Ascending aorta (tissue), 2 donors: ENCODE measurements at regions not wholly inside any gene's neighbourhood (a gene's known extent, or its start where the extent isn't known, plus 50 kb on each side); places are given as distances from the start of the nearest gene placed in this dataset.
A peak's percentile ranks its signal among the peaks of the same experiment; 100 is the strongest.
"Not testable (repeated sequence)": the region's sequence is repeated elsewhere in the genome, so short reads cannot be mapped to it uniquely, and the experiment has no call there.

Experiments
- DNase-seq, 2 donors: peaks; one replicate each; pipeline ENCODE4 v3.0.0-alpha.2; 2019; ENCODE audit warnings: low spot score in 2 of 2
- H3K27ac ChIP-seq, 2 donors: fragments of 200-600 bp; sonication (generic); one replicate each; pipeline ENCODE4 v1.5.1; 2016 to 2017; ENCODE audit warnings: mild to moderate bottlenecking in 1 of 2
- H3K27me3 ChIP-seq: fragments of 200-600 bp; sonication (generic); one replicate; pipeline ENCODE4 v1.5.1; 2017
- H3K36me3 ChIP-seq, 2 donors: fragments of 200-600 bp; sonication (generic); one replicate each; pipeline ENCODE4 v1.5.1; 2016
- H3K4me1 ChIP-seq, 2 donors: fragments of 200-600 bp; sonication (generic); one replicate each; pipeline ENCODE4 v1.5.1; 2016 to 2017; ENCODE audit warnings: mild to moderate bottlenecking in 1 of 2
- H3K4me3 ChIP-seq, 2 donors: fragments of 200-600 bp; sonication (generic); one replicate each; pipeline ENCODE4 v1.5.1; 2016 to 2017; ENCODE audit warnings: mild to moderate bottlenecking in 1 of 2
- H3K9me3 ChIP-seq, 2 donors: fragments of 200-600 bp; sonication (generic); one replicate each; pipeline ENCODE4 v1.5.1; 2016
- intact Hi-C: fragments of 100-400 bp; cut with DNase I; formaldehyde crosslinking; loops from one replicate; pipeline ENCODE4 v1.15.1; 2023
- TF ChIP-seq, protein P1 (sequence below), 3 experiments: fragments of 200-600 bp in 2 of 3; fragments of 450-650 bp in 1 of 3; sonication (generic) in 2 of 3; IDR thresholded peaks; one replicate each; pipeline ENCODE4 v1.5.1; 2016 to 2019; ENCODE audit warnings: antibody characterized with exemption in 3 of 3, mild to moderate bottlenecking in 1 of 3, moderate library complexity in 1 of 3

DNA sequence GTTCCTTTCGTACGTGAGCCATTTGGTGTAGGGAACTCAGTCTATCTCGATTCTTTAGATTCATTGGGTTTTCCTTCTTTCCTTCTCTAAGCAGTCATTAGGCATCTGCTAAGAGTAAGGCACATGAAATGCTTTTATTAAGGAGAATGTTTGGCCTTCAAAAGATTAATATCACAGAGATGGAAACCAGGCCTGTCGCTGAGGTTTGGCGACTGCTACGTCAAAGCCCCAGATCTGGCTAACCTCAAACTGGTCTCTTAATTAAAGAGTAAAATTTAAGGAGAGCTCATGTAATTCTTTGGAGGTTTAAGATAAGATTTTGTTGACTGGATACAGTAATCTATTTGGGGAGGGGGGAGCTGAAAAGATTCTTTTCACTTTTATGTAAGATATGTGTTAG lies 189.8 kb downstream of the JCAD start:
- H3K36me3 ChIP-seq = no peaks in the 10 kb centered on the region
- peaks cover 0 to under 1% of the 10 kb centered on the region in 2 donors for H3K4me1 ChIP-seq
- intact Hi-C loops = no loop called here
- H3K27me3 ChIP-seq = no peaks in the 10 kb centered on the region
- DNase-seq = no peak
- peak overlapping the region; percentile 16 to 21 for H3K27ac ChIP-seq
- H3K4me3 ChIP-seq = no peak overlapping the region
- TF ChIP-seq, protein P1, sequence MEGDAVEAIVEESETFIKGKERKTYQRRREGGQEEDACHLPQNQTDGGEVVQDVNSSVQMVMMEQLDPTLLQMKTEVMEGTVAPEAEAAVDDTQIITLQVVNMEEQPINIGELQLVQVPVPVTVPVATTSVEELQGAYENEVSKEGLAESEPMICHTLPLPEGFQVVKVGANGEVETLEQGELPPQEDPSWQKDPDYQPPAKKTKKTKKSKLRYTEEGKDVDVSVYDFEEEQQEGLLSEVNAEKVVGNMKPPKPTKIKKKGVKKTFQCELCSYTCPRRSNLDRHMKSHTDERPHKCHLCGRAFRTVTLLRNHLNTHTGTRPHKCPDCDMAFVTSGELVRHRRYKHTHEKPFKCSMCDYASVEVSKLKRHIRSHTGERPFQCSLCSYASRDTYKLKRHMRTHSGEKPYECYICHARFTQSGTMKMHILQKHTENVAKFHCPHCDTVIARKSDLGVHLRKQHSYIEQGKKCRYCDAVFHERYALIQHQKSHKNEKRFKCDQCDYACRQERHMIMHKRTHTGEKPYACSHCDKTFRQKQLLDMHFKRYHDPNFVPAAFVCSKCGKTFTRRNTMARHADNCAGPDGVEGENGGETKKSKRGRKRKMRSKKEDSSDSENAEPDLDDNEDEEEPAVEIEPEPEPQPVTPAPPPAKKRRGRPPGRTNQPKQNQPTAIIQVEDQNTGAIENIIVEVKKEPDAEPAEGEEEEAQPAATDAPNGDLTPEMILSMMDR (IDR thresholded peaks at IDR 0.05) = no peak
- H3K9me3 ChIP-seq = no peaks in the 10 kb centered on the region

DNA sequence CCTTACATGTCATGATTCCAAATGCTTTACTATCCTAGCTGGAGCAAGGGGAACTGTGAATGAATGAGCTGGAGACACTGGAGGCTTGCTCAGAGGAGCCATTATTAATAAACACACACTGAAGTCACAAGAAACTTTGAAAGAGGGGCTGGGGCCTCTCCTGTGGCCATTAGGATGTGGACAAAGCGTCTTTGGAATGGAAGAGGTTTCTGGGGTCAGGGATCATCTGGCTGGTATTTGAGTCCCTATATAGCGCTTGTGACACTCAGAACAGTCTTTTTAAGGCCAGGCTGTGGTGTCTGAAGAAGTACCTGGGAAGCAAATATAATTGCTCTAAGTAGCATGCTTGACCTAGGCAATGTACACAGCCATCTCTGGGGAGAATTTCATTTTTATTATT lies 193.0 kb downstream of the JCAD start:
- Histone ChIP-seq H3K27ac (peak overlapping the region; percentile 13 to 27), H3K9me3 (no peaks in the 10 kb centered on the region), H3K4me1 (peaks cover 0 to 7% of the 10 kb centered on the region in 2 donors), H3K27me3 (no peaks in the 10 kb centered on the region), H3K36me3 (no peaks in the 10 kb centered on the region), H3K4me3 (no peak overlapping the region)
- TF ChIP-seq, protein P1 (IDR thresholded peaks at IDR 0.05) = no peak
- intact Hi-C loops = no loop called here
- no peak for DNase-seq

DNA sequence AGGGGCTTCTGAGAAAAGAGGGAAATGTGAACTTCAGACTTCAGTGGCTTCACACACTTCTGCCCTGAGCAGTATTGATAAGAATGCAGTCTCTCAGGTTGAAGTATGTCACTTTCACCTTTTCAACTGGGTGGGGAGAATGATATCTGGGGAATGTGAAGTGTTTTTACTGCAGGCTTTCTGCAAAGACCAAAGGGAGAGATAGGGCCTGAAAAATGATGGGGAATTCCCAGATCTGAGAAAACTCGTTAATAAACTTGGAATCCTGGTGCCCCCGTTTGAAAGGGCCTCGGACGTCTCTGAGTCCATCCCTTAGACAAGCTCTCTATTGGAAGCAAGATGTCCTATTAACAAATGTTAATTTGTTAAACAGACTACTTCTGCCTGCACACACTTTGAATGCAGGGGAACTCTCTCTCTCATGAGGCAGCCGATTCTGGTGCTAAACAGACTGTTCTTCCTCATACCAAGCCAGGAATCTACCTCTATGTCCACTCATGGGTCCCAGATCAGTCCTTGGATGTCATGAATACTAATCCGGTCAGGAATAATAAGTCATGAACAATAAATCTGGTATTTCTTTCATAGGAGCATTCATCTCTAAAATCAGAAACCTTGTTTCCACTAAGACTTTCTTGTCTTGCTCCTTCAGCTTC lies 193.6 kb downstream of the JCAD start:
- DNase-seq = no peak
- TF ChIP-seq, protein P1 (IDR thresholded peaks at IDR 0.05) = no peak
- no peaks in the 10 kb centered on the region for H3K9me3 ChIP-seq
- no peaks in the 10 kb centered on the region for H3K27me3 ChIP-seq
- peak overlapping the region; percentile 13 to 27 for H3K27ac ChIP-seq
- peaks cover 0 to 7% of the 10 kb centered on the region in 2 donors for H3K4me1 ChIP-seq
- intact Hi-C loops = no loop called here
- H3K4me3 ChIP-seq = no peak overlapping the region
- H3K36me3 ChIP-seq = no peaks in the 10 kb centered on the region

DNA sequence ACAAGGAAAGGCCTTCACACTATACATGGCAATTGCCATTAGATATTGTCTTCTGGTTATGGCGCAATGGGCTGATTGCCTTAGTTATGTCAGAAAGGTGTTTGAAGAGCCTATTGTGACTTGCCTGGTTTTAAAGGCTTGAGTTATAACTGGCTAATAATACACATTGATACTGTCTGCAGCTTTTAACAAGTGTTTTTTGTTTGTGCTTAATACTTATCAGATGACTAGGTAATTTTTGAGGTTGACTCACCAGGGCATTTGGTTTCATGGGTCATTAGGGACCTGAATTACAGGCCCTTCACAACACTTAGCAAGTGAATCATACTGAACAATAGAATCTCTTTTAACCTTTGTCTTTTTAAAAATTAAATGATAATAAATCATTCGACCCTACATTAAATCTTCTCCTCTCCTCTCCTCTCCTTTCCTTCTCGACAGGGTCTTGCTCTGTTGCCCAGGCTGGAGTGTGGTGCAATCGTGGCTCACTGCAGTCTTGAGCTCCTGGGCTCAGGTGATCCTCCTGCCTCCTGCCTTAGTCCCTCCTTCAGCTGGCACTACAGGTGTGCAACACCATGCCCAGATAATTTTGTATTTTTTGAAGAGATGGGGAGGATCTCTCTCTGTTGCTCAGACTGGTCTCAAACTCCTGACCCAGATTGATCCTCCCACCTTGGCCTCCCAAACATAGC lies 196.3 kb downstream of the JCAD start:
- no peaks in the 10 kb centered on the region for H3K9me3 ChIP-seq
- intact Hi-C loops = no loop called here
- TF ChIP-seq, protein P1 (IDR thresholded peaks at IDR 0.05) = no peak
- H3K36me3 ChIP-seq = no peaks in the 10 kb centered on the region
- peak overlapping the region; percentile 29 to 37 for H3K27ac ChIP-seq
- H3K4me3 ChIP-seq = no peak overlapping the region
- no peaks in the 10 kb centered on the region for H3K27me3 ChIP-seq
- H3K4me1 ChIP-seq = peaks cover 9 to 14% of the 10 kb centered on the region in 2 donors
- DNase-seq = no peak

DNA sequence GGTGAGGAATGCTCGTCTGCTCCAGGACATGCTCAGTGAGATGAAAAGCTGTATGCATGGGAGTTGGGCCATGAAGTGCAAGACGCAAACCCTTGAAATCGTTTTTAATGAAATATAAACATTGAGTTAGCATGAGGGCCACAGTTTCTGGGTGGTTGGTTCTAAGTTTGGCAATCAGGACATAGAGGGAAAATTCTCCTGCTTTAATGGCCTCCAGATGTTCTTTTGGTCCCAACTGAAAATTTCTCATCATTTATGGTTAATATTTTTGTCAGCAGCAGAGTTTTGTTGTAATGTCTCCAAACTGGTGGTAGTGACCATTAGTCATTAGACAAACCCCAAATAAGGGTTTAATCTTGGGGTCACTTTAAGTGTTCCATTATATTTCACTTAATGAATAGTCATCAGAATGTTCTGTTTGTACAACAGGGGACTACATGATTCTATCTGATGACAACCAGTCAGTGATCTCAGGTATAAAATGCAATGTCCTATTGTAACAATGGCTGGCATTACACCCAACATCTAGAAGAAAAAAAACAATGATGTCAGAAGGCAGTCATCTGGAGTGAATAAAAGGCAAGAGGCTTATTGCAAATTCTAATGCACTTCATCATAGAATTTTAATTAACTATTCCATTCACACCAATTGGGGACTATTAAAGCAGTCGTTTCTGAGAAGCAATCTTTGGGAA lies 197.4 kb downstream of the JCAD start:
- Histone ChIP-seq H3K4me1 (peaks cover 9 to 16% of the 10 kb centered on the region in 2 donors), H3K27ac (peak overlapping the region; percentile 29 to 37)
- TF ChIP-seq, protein P1 (IDR thresholded peaks at IDR 0.05) = no peak

DNA sequence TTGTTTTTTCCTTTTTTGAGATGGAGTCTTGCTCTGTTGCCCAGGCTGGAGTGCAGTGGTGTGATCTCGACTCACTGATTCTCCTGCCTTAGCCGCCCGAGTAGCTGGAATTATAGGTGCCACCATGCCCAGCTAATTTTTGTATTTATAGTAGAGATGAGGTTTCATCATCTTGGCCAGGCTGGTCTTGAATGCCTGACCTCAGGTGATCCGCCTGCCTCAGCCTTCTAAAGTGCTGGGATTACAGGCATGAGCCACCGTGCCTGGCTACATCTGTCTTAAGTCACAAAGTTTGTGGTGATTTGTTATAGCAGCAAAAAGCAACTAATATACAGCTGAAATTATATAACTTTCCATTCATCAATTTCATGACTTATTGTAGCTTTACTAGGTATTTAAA lies 198.2 kb downstream of the JCAD start:
- intact Hi-C loops, H3K36me3 ChIP-seq, H3K27me3 ChIP-seq, H3K9me3 ChIP-seq, DNase-seq, H3K4me3 ChIP-seq: not testable (repeated sequence)
- peak overlapping the region; percentile 66 to 68 for H3K27ac ChIP-seq
- peaks cover 9 to 16% of the 10 kb centered on the region in 2 donors for H3K4me1 ChIP-seq

More for the DNA sequence above, 197.4 kb downstream of the JCAD start:
- H3K36me3 ChIP-seq = no peaks in the 10 kb centered on the region
- DNase-seq = no peak
- H3K4me3 ChIP-seq = no peak overlapping the region
- intact Hi-C loops = no loop called here
- no peaks in the 10 kb centered on the region for H3K9me3 ChIP-seq
- H3K27me3 ChIP-seq = no peaks in the 10 kb centered on the region
